Common myeloid progenitor, CD34-positive (primary cell): ENCODE measurements at regions not wholly inside any gene's neighbourhood (a gene's known extent, or its start where the extent isn't known, plus 50 kb on each side); places are given as distances from the start of the nearest gene placed in this dataset.

Experiments
- CTCF ChIA-PET: fragments of 350-600 bp; sonication (Branson Sonifier 250); formaldehyde crosslinking; loops from one replicate; lab custom pipeline; 2021; ENCODE audit warnings: antibody characterized with exemption; lab: Charles Lee
- POLR2A ChIA-PET: fragments of 350-600 bp; sonication (Branson Sonifier 250); formaldehyde crosslinking; loops from one replicate; lab custom pipeline; 2021; ENCODE audit warnings: antibody characterized with exemption; lab: Charles Lee
- DNase-seq, 3 donors: peaks; one replicate each; pipeline versions ENCODE4 v3.0.0 to v3.0.0-alpha.2; 2013
- H3K27ac ChIP-seq, 2 experiments: 1 replicate in 1 of 2; 2 replicates in 1 of 2; pipeline ENCODE4 v1.7.0; 2013; ENCODE audit warnings: inconsistent platforms in 2 of 2, low read length in 2 of 2, mild to moderate bottlenecking in 2 of 2, low read depth in 1 of 2, moderate library complexity in 1 of 2; ENCODE audit not compliant: severe bottlenecking in 2 of 2, insufficient read depth in 1 of 2, poor library complexity in 1 of 2
- H3K27me3 ChIP-seq, 5 experiments: replicated peaks in 2 of 5; 1 replicate in 3 of 5; 2 replicates in 2 of 5; pipeline versions ENCODE4 v1.6.1 to v1.7.0; 2013; ENCODE audit warnings: low read length in 4 of 5, mild to moderate bottlenecking in 2 of 5, moderate library complexity in 2 of 5, inconsistent platforms in 1 of 5; ENCODE audit not compliant: insufficient read depth in 5 of 5, control insufficient read depth in 4 of 5
- H3K36me3 ChIP-seq, 4 experiments: 1 replicate in 2 of 4; 2 replicates in 2 of 4; pipeline versions ENCODE4 v1.6.1 to v1.7.0; 2013; ENCODE audit warnings: low read length in 3 of 4, control low read depth in 1 of 4, mild to moderate bottlenecking in 1 of 4; ENCODE audit not compliant: control insufficient read depth in 4 of 4, insufficient read depth in 4 of 4
- H3K4me1 ChIP-seq, 4 experiments: 1 replicate in 3 of 4; 2 replicates in 1 of 4; pipeline versions ENCODE4 v1.6.1 to v1.7.1; 2013; ENCODE audit warnings: low read length in 3 of 4, mild to moderate bottlenecking in 3 of 4, control low read depth in 1 of 4, inconsistent platforms in 1 of 4, moderate library complexity in 1 of 4; ENCODE audit not compliant: control insufficient read depth in 4 of 4, insufficient read depth in 4 of 4; ENCODE audit errors: control extremely low read depth in 1 of 4
- H3K4me3 ChIP-seq, 7 experiments: 1 replicate in 4 of 7; 2 replicates in 3 of 7; pipeline versions ENCODE4 v1.5.1 to v1.7.0; 2013; ENCODE audit warnings: mild to moderate bottlenecking in 7 of 7, low read length in 6 of 7, moderate library complexity in 6 of 7, inconsistent platforms in 2 of 7, low read depth in 2 of 7, control low read depth in 1 of 7; ENCODE audit not compliant: insufficient read depth in 4 of 7, control insufficient read depth in 1 of 7; ENCODE audit errors: extremely low read depth in 1 of 7
- H3K9me3 ChIP-seq, 5 experiments: 1 replicate in 4 of 5; 2 replicates in 1 of 5; pipeline versions ENCODE4 v1.6.1 to v1.7.1; 2013; ENCODE audit warnings: low read length in 4 of 5, mild to moderate bottlenecking in 2 of 5, inconsistent platforms in 1 of 5, low read depth in 1 of 5, moderate library complexity in 1 of 5; ENCODE audit not compliant: control insufficient read depth in 4 of 5, insufficient read depth in 2 of 5; ENCODE audit errors: control extremely low read depth in 1 of 5
- WGBS: methylation state at CpG from one replicate; pipeline ENCODE4 v1.1.5; 2013; ENCODE audit not compliant: insufficient coverage; 5-methylcytosine and 5-hydroxymethylcytosine counted together

DNA sequence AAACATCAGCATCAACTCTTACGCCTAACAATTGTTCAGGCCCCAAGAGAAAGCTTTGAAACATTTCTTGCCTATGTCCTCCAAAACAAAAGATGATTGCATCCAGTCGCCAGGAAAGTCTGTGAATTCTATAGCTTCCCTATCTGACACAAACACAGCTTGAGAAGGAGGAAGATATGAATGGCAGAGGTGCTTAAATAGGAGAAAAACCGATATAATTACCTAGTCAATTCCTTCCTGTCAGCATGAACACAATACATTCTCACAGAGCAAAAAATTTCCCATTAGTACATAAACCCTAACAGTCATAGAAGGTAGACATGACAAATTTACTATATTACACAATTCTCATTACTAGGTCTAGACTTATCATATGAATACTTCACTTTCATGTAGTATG, 326.5 kb downstream of the CGGBP1 start:
- ChIA-PET POLR2A (no interaction called here), CTCF (no interaction called here)
- DNase-seq: no peak
- 100% methylated on average over 1 of the region's 3 CpGs for WGBS
- H3K4me3 ChIP-seq: no peak overlapping the region
- H3K27ac ChIP-seq: no peak overlapping the region
- no peaks in the 10 kb centered on the region for H3K36me3 ChIP-seq
- no peaks in the 10 kb centered on the region for H3K4me1 ChIP-seq
- no peaks in the 10 kb centered on the region for H3K27me3 ChIP-seq
- peaks cover 0 to 9% (median 0%) of the 10 kb centered on the region in 5 experiments for H3K9me3 ChIP-seq

- no peak overlapping the region for H3K4me3 ChIP-seq
- peaks cover 0 to 20% (median 0%) of the 10 kb centered on the region in 5 experiments for H3K9me3 ChIP-seq
- ChIA-PET CTCF (interaction anchor here (1.1 kb wide), 1 partner anchor 16 kb away, joined by 3 read pairs; no protein-coding TSS in a partner anchor), POLR2A (no interaction called here)
- H3K27ac ChIP-seq: no peak overlapping the region
- H3K4me1 ChIP-seq: peaks cover 0 to 6% (median 5%) of the 10 kb centered on the region in 4 experiments
- no peaks in the 10 kb centered on the region for H3K36me3 ChIP-seq
- no peaks in the 10 kb centered on the region for H3K27me3 ChIP-seq
- 100% methylated on average over 2 of the region's 4 CpGs for WGBS
- DNase-seq: no peak
Observed at GRCh38 chr3:87727783-87728182, 331.0 kb downstream of the CGGBP1 start.

DNA sequence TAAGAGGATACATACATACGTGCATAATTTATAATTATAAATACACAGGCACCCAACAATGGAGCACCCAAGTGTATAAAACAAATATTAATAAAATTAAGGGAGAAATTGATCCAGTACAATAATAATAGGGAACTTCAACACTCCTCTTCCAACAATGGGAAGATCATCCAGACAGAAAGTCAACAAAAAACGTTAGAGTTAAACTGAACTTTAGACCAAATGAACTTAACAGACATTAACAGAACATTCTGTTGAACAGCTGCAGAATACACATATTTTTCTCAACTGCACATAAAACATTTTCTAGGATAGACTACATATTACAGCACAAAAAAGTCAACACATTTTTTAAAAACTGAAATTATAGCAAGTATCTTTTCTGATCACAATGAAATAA, 339.7 kb downstream of the CGGBP1 start:
- CTCF ChIA-PET: no interaction called here
- Histone ChIP-seq H3K9me3 (peaks cover 0 to 20% (median 2%) of the 10 kb centered on the region in 5 experiments), H3K27ac (no peak overlapping the region), H3K4me3 (no peak overlapping the region), H3K36me3 (no peaks in the 10 kb centered on the region), H3K27me3 (no peaks in the 10 kb centered on the region), H3K4me1 (no peaks in the 10 kb centered on the region)
- POLR2A ChIA-PET: no interaction called here
- WGBS: 83% methylated on average over 1 of the region's 2 CpGs
- no peak for DNase-seq

DNA sequence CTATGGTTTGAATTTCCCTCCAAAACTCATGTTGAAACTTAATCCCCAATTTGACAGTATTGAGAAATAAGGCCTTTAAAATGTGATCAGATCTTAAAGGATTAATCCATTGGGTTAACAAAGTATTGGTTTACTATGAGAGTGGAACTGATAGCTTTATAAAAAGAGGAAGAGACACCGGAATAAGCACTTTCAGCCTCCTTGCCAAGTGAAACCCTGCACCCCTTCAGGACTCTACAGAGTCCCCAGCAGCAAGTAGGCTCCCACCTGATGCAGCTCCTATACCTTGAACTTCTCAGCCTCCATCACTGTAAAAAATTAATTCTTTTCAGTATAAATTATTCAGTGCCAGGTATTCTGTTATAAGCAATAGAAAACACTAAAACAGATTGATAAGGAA, 348.3 kb downstream of the CGGBP1 start:
- no peak for DNase-seq
- WGBS: no CpG with 5 or more reads among the region's 1 CpG
- Histone ChIP-seq H3K4me1 (no peaks in the 10 kb centered on the region), H3K27me3 (no peaks in the 10 kb centered on the region), H3K9me3 (peaks cover 0 to 7% (median 3%) of the 10 kb centered on the region in 5 experiments), H3K36me3 (no peaks in the 10 kb centered on the region), H3K27ac (no peak overlapping the region), H3K4me3 (no peak overlapping the region)
- ChIA-PET POLR2A (no interaction called here), CTCF (no interaction called here)

DNA sequence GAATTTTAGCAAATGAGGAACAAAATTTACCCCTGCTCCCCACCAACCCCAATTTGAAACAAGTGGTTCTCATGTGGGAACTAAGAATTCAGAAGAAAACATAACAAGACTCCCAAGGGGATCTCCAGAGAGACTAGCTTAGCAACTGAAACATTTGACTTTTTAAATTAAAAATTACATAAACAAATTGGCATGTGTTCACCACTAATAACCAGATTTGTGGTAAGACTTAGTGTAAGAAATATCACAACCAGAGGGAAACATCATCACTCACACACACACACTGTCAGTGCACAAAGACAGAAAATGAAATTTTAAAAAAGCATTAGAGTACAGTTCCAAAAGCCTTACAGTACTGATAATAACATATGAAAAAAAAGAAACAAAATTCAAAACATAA, 348.8 kb downstream of the CGGBP1 start:
- Histone ChIP-seq H3K4me3 (no peak overlapping the region), H3K27me3 (no peaks in the 10 kb centered on the region), H3K4me1 (no peaks in the 10 kb centered on the region), H3K27ac (no peak overlapping the region), H3K36me3 (no peaks in the 10 kb centered on the region), H3K9me3 (peaks cover 0 to 7% (median 3%) of the 10 kb centered on the region in 5 experiments)
- POLR2A ChIA-PET: no interaction called here
- CTCF ChIA-PET: no interaction called here
- no peak for DNase-seq

- Histone ChIP-seq H3K36me3 (no peaks in the 10 kb centered on the region), H3K27me3 (no peaks in the 10 kb centered on the region), H3K4me3 (no peak overlapping the region), H3K27ac (no peak overlapping the region), H3K9me3 (peaks cover 0 to 7% (median 3%) of the 10 kb centered on the region in 5 experiments), H3K4me1 (no peaks in the 10 kb centered on the region)
- CTCF ChIA-PET: no interaction called here
- no peak for DNase-seq
- WGBS: no CpG with 5 or more reads among the region's 2 CpGs
- POLR2A ChIA-PET: no interaction called here
Observed at GRCh38 chr3:87706176-87706575, 352.6 kb downstream of the CGGBP1 start.

GRCh38 chr3:87702600-87702999, 356.2 kb downstream of the CGGBP1 start:
- Histone ChIP-seq H3K4me1 (no peaks in the 10 kb centered on the region), H3K9me3 (peaks cover 0 to 7% (median 1%) of the 10 kb centered on the region in 5 experiments), H3K27ac (no peak overlapping the region), H3K27me3 (no peaks in the 10 kb centered on the region), H3K4me3 (no peak overlapping the region), H3K36me3 (no peaks in the 10 kb centered on the region)
- no peak for DNase-seq
- 96% methylated on average over 4 of the region's 4 CpGs for WGBS
- CTCF ChIA-PET: no interaction called here
- POLR2A ChIA-PET: no interaction called here
